ENCODE measurements at regions not wholly inside any gene's neighbourhood (a gene's known extent, or its start where the extent isn't known, plus 50 kb on each side); places are given as distances from the start of the nearest gene placed in this dataset.
"Not testable (repeated sequence)": the region's sequence is repeated elsewhere in the genome, so short reads cannot be mapped to it uniquely, and the experiment has no call there.

- intact Hi-C loops (cut with micrococcal nuclease) = no loop called here
- ATAC-seq (no peak), DNase-seq (no peak)
Observed at GRCh38 chr2:196499686-196500085, 139.8 kb upstream of the CCDC150 start.

DNA sequence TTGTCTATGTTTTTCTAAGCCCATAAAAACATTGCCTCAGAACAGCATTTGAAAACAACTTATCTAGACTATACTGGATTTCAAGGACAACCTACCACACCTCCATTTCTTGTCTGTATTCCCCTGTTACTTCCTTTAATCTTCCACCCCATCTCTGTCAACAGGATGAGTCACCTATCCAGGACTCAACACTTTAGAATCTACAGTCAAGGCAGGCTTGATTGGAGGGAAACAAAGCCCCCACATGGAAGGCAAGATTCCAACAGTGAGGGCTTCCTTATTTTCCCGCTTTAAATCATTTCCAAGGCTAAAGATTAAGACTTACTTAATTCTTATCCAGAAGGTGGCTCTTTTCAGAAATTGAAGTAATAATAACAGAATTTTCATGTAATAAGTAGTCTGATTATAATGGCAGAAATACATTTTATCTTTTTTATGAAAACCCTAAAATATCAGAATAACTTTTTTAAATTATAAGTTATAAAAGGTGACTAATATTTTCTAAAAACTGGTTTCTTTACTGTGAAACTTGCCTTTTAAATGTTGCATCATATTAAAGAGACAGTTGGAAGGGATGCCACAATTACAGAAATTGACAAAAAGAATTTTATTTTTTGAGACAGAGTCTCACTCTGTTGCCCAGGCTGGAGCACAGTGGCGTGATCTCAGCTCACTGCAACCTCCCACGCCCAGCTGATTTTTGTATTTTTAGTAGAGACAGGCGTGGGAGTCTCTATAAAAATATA is 138.7 kb upstream of the CCDC150 start:
- intact Hi-C loops (cut with micrococcal nuclease) = no loop called here
- DNase-seq (no peak), ATAC-seq (no peak)

DNA sequence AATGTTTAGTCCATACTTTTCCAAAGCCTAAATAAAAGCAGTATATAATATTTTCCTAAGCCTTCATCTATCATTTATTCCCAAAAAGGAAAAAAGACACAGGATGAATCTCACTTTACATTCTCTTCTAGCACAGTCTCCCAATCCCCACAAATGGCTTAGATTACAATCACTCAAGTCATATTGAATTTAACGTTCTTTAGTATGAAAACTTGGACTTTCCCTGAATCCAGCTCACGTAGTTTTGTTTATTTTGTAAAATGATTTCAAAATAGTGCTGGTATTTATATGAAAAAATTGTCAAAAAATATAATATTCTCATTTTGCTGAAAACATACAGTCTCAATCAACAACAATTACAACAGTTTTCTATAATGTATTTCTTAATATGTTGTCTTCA is 137.7 kb upstream of the CCDC150 start:
- intact Hi-C loops (cut with micrococcal nuclease) = no loop called here
- DNase-seq (no peak), ATAC-seq (no peak)

GRCh38 chr2:196502386-196502785 is 137.1 kb upstream of the CCDC150 start:
- ATAC-seq = no peak
- intact Hi-C loops (cut with micrococcal nuclease) = no loop called here
- no peak for DNase-seq

DNA sequence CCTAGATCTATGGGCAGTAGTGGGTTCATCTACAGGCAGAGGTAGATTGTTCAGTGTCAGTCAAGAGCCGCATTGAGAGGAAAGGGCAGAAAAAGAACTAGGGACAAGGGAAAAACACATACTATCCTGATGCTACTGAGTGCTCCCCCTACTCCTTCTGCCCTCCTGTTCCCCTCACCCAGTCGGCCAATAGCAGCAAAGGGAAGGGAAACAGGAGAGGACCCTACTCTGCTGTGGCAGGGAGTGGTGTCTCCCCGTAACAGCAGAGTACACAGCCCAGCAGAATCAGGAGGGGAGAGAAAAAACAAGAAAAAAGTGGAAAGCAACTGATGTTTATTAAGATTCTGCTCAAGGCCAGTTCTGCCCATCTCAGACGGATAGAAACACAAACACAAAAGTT is 136.1 kb upstream of the CCDC150 start:
- intact Hi-C loops (cut with micrococcal nuclease) = no loop called here
- no peak for DNase-seq
- ATAC-seq = no peak

- ATAC-seq = peak; percentile 72
- DNase-seq = no peak
- intact Hi-C loops (cut with micrococcal nuclease) = no loop called here
Observed at GRCh38 chr2:196504788-196505187, 134.7 kb upstream of the CCDC150 start.

- DNase-seq (no peak), ATAC-seq (no peak)
- intact Hi-C loops (cut with micrococcal nuclease) = no loop called here
Observed at GRCh38 chr2:196510246-196510645, 129.3 kb upstream of the CCDC150 start.

DNA sequence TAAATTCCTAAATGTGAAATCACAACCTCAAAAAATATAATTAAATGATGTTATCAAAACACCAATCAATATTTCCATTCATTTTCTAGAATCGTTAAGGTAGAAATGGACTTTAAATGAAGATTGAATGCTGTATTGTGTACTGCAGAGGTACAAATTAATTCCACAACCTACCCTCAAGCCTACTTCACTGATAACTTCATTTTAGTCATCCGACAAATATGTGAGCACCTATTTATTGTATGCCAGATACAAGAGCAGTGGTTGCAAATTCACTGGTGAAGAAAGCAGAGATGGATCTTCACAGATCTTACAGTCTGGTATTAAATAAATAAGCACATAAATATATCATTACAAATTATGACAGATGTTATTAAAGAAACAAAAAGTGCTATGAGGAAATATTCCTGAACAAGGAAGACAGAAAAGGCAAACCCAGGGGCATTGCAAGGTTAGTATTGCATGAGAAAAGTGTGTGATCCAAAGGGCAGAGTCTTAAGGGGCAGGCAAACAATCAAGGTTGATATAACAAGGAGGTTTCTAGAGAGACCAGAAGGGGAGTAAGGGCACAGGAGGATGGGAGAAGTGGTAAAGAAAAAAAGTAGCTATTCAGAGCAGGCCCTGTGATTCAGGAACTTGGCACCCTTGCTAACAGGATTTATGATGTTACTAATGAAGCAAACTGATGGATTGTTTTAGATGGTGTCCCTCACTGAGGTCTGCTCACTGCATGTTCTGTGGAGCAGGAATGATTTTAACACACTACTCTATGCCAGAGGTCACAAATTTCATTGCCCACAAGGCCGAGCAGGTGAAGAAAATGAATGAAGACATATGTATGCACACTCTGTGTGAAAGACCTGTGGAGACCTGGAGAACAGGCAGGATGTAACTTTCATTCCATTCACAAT is 128.0 kb upstream of the CCDC150 start:
- intact Hi-C loops (cut with micrococcal nuclease) = no loop called here
- no peak for DNase-seq

GRCh38 chr2:196513796-196514526 is 125.6 kb upstream of the CCDC150 start:
- DNase-seq (no peak), ATAC-seq (no peak)
- intact Hi-C loops (cut with micrococcal nuclease) = no loop called here

More for the DNA sequence above, 128.0 kb upstream of the CCDC150 start:
- ATAC-seq = no peak

DNA sequence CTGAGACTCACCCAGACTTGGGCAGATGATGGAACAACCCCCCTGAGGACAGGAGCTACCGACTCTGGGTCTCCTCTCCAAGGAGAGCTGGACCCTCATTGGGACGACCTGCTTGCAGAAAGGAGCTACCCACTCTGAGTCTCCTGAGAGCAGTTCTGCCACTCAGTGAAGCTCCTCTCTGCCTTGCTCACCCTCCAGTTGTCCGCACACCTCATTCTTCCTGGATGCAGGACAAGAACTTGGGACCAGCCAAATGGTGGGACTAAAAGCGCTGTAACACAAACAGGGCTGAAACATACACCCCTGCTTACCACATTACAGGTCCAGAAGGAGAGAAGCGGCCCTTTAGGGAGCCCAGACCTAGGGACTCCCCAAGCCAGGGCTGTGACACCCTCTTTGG is 124.9 kb upstream of the CCDC150 start:
- intact Hi-C loops (cut with micrococcal nuclease) = no loop called here
- ATAC-seq (no peak), DNase-seq (no peak)

GRCh38 chr2:196515051-196515450 is 124.5 kb upstream of the CCDC150 start:
- peak; percentile 93 for ATAC-seq
- DNase-seq = peak; percentile 74
- intact Hi-C loops (cut with micrococcal nuclease) = no loop called here

DNA sequence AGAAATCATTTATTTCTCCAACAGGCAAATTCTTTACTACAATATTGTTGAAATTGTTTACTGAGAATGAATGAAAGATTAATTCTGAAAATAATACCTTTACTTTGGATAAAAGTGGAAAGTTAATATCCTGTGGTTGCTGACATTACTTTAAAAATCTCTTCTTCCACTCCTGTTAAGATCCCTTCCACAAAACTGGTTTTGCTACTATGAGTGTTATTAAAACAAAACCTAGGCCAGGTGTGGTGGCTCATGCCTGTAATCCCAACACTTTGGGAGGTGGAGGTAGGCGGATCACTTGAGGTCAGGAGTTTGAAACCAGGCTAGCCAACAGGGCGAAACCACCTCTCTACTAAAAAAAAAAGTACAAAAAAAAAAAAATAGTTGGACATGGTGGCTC is 123.9 kb upstream of the CCDC150 start:
- no peak for DNase-seq
- ATAC-seq = no peak
- intact Hi-C loops (cut with micrococcal nuclease) = no loop called here

DNA sequence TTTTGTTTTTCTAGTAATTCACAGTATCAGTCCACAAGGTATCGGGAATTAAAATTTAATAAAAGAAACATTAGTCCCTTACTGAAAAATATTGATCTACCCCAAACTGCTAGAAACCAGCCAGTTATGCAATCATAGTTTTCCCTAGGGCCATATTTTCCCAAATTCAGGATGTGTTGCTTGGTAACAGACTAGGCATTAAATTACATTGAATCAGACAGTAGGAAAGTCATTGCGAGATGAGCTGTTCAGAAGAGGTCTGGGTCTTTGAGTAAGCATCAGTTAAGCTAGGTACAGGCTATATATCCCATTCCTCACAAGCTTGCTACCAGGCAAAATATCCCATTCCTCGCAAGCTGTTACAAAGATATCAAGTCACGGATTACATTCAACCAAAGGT is 123.0 kb upstream of the CCDC150 start:
- intact Hi-C loops (cut with micrococcal nuclease) = no loop called here
- no peak for ATAC-seq
- DNase-seq = no peak

GRCh38 chr2:196520605-196521004 is 118.9 kb upstream of the CCDC150 start:
- ATAC-seq (no peak), DNase-seq (no peak)
- intact Hi-C loops (cut with micrococcal nuclease) = no loop called here

GRCh38 chr2:196526981-196527725 is 112.4 kb upstream of the CCDC150 start:
- intact Hi-C loops (cut with micrococcal nuclease); ATAC-seq; DNase-seq: not testable (repeated sequence)

GRCh38 chr2:196528486-196529223 is 110.9 kb upstream of the CCDC150 start:
- no peak for ATAC-seq
- no peak for DNase-seq
- intact Hi-C loops (cut with micrococcal nuclease) = no loop called here

- ATAC-seq = no peak
- no peak for DNase-seq
- intact Hi-C loops (cut with micrococcal nuclease) = no loop called here
Observed at GRCh38 chr2:196530910-196531309, 108.6 kb upstream of the CCDC150 start.

GRCh38 chr2:196533772-196534397 is 105.6 kb upstream of the CCDC150 start:
- ATAC-seq = no peak
- intact Hi-C loops (cut with micrococcal nuclease) = no loop called here
- no peak for DNase-seq
